BLaER1 treated with 17β-estradiol and CSF1 and Interleukin-3, amounts not matched to agents 10 nM and 100 nM (cell line): ENCODE measurements at regions not wholly inside any gene's neighbourhood (a gene's known extent, or its start where the extent isn't known, plus 50 kb on each side); places are given as distances from the start of the nearest gene placed in this dataset.
A peak's percentile ranks its signal among the peaks of the same experiment; 100 is the strongest.

Source experiments
- H3K27ac ChIP-seq, 11 experiments: shearing (Covaris generic); formaldehyde crosslinking; 2 replicates each; pipeline ENCODE4 v1.8.1; 2022
- H3K27me3 ChIP-seq, 11 experiments: shearing (Covaris generic); formaldehyde crosslinking; 2 replicates each; pipeline ENCODE4 v1.8.1; 2022
- H3K36me3 ChIP-seq, 11 experiments: shearing (Covaris generic); formaldehyde crosslinking; 2 replicates each; pipeline ENCODE4 v1.8.1; 2022
- H3K4me1 ChIP-seq, 10 experiments: shearing (Covaris generic); formaldehyde crosslinking; 2 replicates each; pipeline ENCODE4 v1.8.1; 2022
- H3K4me2 ChIP-seq, 11 experiments: shearing (Covaris generic); formaldehyde crosslinking; 2 replicates each; pipeline ENCODE4 v1.8.1; 2022
- H3K4me3 ChIP-seq, 10 experiments: shearing (Covaris generic); formaldehyde crosslinking; 2 replicates each; pipeline ENCODE4 v1.8.1; 2022
- H3K9ac ChIP-seq, 11 experiments: shearing (Covaris generic); formaldehyde crosslinking; 2 replicates each; pipeline ENCODE4 v1.8.1; 2022
- H3K9me3 ChIP-seq, 11 experiments: shearing (Covaris generic); formaldehyde crosslinking; replicated peaks in 1 of 11; 2 replicates each; pipeline ENCODE4 v1.8.1; 2022
- H4K20me1 ChIP-seq, 11 experiments: shearing (Covaris generic); formaldehyde crosslinking; 2 replicates each; pipeline ENCODE4 v1.8.1; 2022
- Cebpa-rat ChIP-seq, 11 experiments: shearing (Covaris generic); IDR thresholded peaks; 2 replicates each; pipeline ENCODE4 v1.8.1; 2022

GRCh38 chr12:125324861-125325490 lies 259.7 kb downstream of the AACS start:
- Histone ChIP-seq H3K27ac (no peak overlapping the region), H4K20me1 (no peaks in the 10 kb centered on the region), H3K27me3 (no peaks in the 10 kb centered on the region), H3K36me3 (no peaks in the 10 kb centered on the region), H3K4me1 (no peaks in the 10 kb centered on the region), H3K9ac (no peak overlapping the region), H3K9me3 (peaks cover 0 to 24% (median 14%) of the 10 kb centered on the region in 11 experiments; a peak in 19 of 22 replicates), H3K4me2 (no peak overlapping the region), H3K4me3 (no peak overlapping the region)
- TF ChIP-seq Cebpa-rat (IDR thresholded peaks at IDR 0.05), result no peak

- no peaks in the 10 kb centered on the region for H4K20me1 ChIP-seq
- no peak overlapping the region for H3K27ac ChIP-seq
- H3K36me3 ChIP-seq, result no peaks in the 10 kb centered on the region
- H3K9me3 ChIP-seq, result peaks cover 0 to 11% (median 8%) of the 10 kb centered on the region in 11 experiments; a peak in 12 of 22 replicates
- H3K4me3 ChIP-seq, result no peak overlapping the region
- H3K4me1 ChIP-seq, result no peaks in the 10 kb centered on the region
- no peak for TF ChIP-seq Cebpa-rat (IDR thresholded peaks at IDR 0.05)
- H3K27me3 ChIP-seq, result no peaks in the 10 kb centered on the region
- no peak overlapping the region for H3K4me2 ChIP-seq
- no peak overlapping the region for H3K9ac ChIP-seq
Measured at GRCh38 chr12:125329239-125330102, 264.2 kb downstream of the AACS start.

GRCh38 chr12:125330645-125331341 lies 265.6 kb downstream of the AACS start:
- H4K20me1 ChIP-seq, result no peaks in the 10 kb centered on the region
- TF ChIP-seq Cebpa-rat (IDR thresholded peaks at IDR 0.05), result no peak
- H3K27me3 ChIP-seq, result no peaks in the 10 kb centered on the region
- H3K4me2 ChIP-seq, result peak overlapping the region; percentile 42 to 77 (median 65)
- no peaks in the 10 kb centered on the region for H3K4me1 ChIP-seq
- H3K4me3 ChIP-seq, result peak overlapping the region in 7 of 10 experiments; percentile 31 to 46 (median 34); a peak in 9 of 20 replicates
- peaks cover 0 to 11% (median 8%) of the 10 kb centered on the region in 11 experiments; a peak in 12 of 22 replicates for H3K9me3 ChIP-seq
- H3K36me3 ChIP-seq, result no peaks in the 10 kb centered on the region
- peak overlapping the region in 9 of 11 experiments; percentile 1 to 66 (median 41); a peak in 10 of 22 replicates for H3K9ac ChIP-seq
- H3K27ac ChIP-seq, result no peak overlapping the region; a peak in 1 of 22 replicates

DNA sequence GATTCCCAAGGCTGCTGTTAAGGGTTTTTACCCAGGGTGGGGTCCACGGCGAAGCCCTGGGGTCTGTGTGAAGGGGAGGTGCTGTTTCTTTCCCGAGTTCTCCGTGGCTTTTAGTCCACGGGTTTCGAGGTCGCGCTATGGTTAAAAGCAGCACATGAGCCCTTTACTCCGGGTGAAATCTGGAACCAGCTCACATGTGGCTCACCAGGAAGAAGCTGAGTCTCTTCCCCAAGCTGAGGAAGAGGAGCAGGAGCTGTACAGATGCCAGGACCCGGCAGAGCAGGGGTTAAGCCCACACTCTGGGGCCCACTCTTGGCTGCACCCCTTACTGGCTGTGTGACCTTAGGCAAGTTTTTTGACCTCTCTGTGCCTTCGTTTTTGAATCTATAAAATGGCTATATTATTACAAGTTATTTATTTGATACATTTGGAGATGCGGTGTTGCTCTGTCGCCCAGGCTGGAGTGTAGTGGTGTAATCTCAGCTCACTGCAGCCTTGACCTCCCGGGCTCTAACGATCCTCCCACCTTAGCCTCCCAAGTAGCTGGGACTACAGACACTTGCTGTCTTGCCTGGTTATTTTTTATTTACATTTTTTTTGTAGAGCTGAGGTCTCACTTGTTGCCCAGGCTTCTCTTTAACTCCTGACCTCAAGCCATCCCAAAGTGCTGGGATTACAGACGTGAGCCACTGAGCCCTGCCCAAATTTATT lies 266.3 kb downstream of the AACS start:
- Histone ChIP-seq H3K9ac (peak overlapping the region in 9 of 11 experiments; percentile 1 to 66 (median 41); a peak in 10 of 22 replicates), H3K4me2 (peak overlapping the region; percentile 42 to 77 (median 65)), H3K4me3 (peak overlapping the region in 7 of 10 experiments; percentile 31 to 46 (median 34); a peak in 9 of 20 replicates)

GRCh38 chr12:125332900-125333299 lies 267.7 kb downstream of the AACS start:
- Histone ChIP-seq H3K9me3 (peaks cover 0 to 10% (median 8%) of the 10 kb centered on the region in 11 experiments; a peak in 12 of 22 replicates), H3K27me3 (no peaks in the 10 kb centered on the region), H3K27ac (no peak overlapping the region), H3K4me1 (no peaks in the 10 kb centered on the region), H4K20me1 (no peaks in the 10 kb centered on the region), H3K4me3 (no peak overlapping the region), H3K36me3 (no peaks in the 10 kb centered on the region), H3K4me2 (no peak overlapping the region), H3K9ac (no peak overlapping the region)
- no peak for TF ChIP-seq Cebpa-rat (IDR thresholded peaks at IDR 0.05)

More for the DNA sequence above, 266.3 kb downstream of the AACS start:
- Histone ChIP-seq H3K27me3 (no peaks in the 10 kb centered on the region), H3K36me3 (no peaks in the 10 kb centered on the region), H3K9me3 (peaks cover 0 to 11% (median 8%) of the 10 kb centered on the region in 11 experiments; a peak in 12 of 22 replicates), H3K27ac (no peak overlapping the region; a peak in 1 of 22 replicates), H4K20me1 (no peaks in the 10 kb centered on the region), H3K4me1 (no peaks in the 10 kb centered on the region)
- TF ChIP-seq Cebpa-rat (IDR thresholded peaks at IDR 0.05), result no peak

DNA sequence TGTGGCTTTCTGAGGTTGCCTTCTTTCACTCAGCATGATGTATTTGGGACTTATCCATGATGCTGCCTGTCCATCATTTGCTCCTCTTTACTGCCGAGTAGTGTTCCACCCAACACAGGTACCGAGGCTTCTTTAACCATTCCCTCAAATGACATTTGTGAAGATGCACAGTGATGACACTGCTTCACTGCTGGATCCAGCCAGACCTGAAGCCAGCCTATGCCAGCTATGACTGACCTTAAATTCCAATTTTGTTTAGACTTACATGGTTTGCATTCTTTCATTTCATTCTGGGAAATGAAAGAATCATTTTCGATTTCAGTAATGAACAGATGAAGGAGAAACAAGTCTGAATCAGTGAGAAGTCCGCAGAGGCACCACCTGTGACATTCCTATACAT lies 271.0 kb downstream of the AACS start:
- no peaks in the 10 kb centered on the region for H3K36me3 ChIP-seq
- no peak for TF ChIP-seq Cebpa-rat (IDR thresholded peaks at IDR 0.05)
- 0 out of 20 replicates have a peak, but pooled peaks cover 0 to 10% (median 0%) of the 10 kb centered on the region in 10 experiments for H3K4me1 ChIP-seq
- H3K9ac ChIP-seq, result no peak overlapping the region
- H3K4me3 ChIP-seq, result no peak overlapping the region
- H3K27me3 ChIP-seq, result no peaks in the 10 kb centered on the region
- no peak overlapping the region for H3K4me2 ChIP-seq
- H4K20me1 ChIP-seq, result no peaks in the 10 kb centered on the region
- no peaks in the 10 kb centered on the region for H3K9me3 ChIP-seq
- H3K27ac ChIP-seq, result no peak overlapping the region

GRCh38 chr12:125340791-125341190 lies 275.6 kb downstream of the AACS start:
- H3K4me2 ChIP-seq, result peak overlapping the region in 2 of 11 experiments; percentile 6 to 40; a peak in 2 of 22 replicates
- TF ChIP-seq Cebpa-rat (IDR thresholded peaks at IDR 0.05), result no peak
- no peaks in the 10 kb centered on the region for H3K9me3 ChIP-seq
- no peak overlapping the region for H3K27ac ChIP-seq
- H3K9ac ChIP-seq, result no peak overlapping the region
- H3K4me3 ChIP-seq, result no peak overlapping the region
- H3K27me3 ChIP-seq, result no peaks in the 10 kb centered on the region
- H3K4me1 ChIP-seq, result peaks cover 3 to 25% (median 5%) of the 10 kb centered on the region in 10 experiments; a peak in 17 of 20 replicates
- H3K36me3 ChIP-seq, result no peaks in the 10 kb centered on the region
- no peaks in the 10 kb centered on the region for H4K20me1 ChIP-seq

GRCh38 chr12:125341422-125341821 lies 276.2 kb downstream of the AACS start:
- Histone ChIP-seq H3K27me3 (no peaks in the 10 kb centered on the region), H4K20me1 (no peaks in the 10 kb centered on the region), H3K4me1 (peaks cover 7 to 32% (median 11%) of the 10 kb centered on the region in 10 experiments; a peak in 18 of 20 replicates), H3K27ac (no peak overlapping the region), H3K9me3 (no peaks in the 10 kb centered on the region), H3K4me2 (no peak overlapping the region), H3K4me3 (no peak overlapping the region), H3K36me3 (no peaks in the 10 kb centered on the region), H3K9ac (no peak overlapping the region)
- no peak for TF ChIP-seq Cebpa-rat (IDR thresholded peaks at IDR 0.05)
